IPS-15b (cell line): ENCODE measurements at regions not wholly inside any gene's neighbourhood (a gene's known extent, or its start where the extent isn't known, plus 50 kb on each side); places are given as distances from the start of the nearest gene placed in this dataset.
"Not testable (repeated sequence)": the region's sequence is repeated elsewhere in the genome, so short reads cannot be mapped to it uniquely, and the experiment has no call there.

ENCODE experiments used
- H3K27me3 ChIP-seq: one replicate; pipeline ENCODE4 v1.6.1; 2013; ENCODE audit warnings: low read length; ENCODE audit not compliant: control insufficient read depth, insufficient read depth
- H3K36me3 ChIP-seq: one replicate; pipeline ENCODE4 v1.6.1; 2013; ENCODE audit warnings: low read length; ENCODE audit not compliant: control insufficient read depth, insufficient read depth
- H3K4me1 ChIP-seq: one replicate; pipeline ENCODE4 v1.6.1; 2013; ENCODE audit warnings: mild to moderate bottlenecking, low read length; ENCODE audit not compliant: control insufficient read depth, insufficient read depth
- H3K4me3 ChIP-seq: one replicate; pipeline ENCODE4 v1.5.1; 2013; ENCODE audit warnings: low read depth, low read length
- H3K9ac ChIP-seq: one replicate; pipeline ENCODE4 v1.6.1; 2013; ENCODE audit warnings: low read depth, mild to moderate bottlenecking, low read length
- H3K9me3 ChIP-seq: one replicate; pipeline ENCODE4 v1.6.1; 2013; ENCODE audit warnings: mild to moderate bottlenecking, low read length; ENCODE audit not compliant: control insufficient read depth, insufficient read depth

DNA sequence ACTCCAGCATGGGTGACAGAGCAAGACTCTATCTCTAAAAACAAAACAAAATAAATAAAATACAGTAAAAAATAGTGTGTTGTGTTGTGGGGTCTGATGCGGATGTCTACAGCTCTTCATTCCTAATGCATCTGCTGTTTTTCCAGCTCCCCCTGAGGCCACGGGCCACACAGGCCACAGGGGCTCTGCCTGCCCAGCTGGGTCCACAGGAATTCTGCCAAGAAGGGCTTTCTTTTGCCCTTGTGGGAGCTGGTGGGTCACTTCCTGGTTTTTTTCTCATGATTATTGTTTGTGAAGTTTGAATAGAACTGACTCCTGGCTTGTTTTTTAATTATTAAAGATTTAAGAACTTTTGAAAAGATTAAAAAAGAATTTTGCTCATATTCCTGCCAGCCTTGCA is 67.4 kb upstream of the CLDN5 start:
- Histone ChIP-seq H3K36me3 (no peaks in the 10 kb centered on the region), H3K4me3 (no peak overlapping the region), H3K9me3 (no peaks in the 10 kb centered on the region), H3K27me3 (no peaks in the 10 kb centered on the region), H3K9ac (no peak overlapping the region), H3K4me1 (no peaks in the 10 kb centered on the region)

DNA sequence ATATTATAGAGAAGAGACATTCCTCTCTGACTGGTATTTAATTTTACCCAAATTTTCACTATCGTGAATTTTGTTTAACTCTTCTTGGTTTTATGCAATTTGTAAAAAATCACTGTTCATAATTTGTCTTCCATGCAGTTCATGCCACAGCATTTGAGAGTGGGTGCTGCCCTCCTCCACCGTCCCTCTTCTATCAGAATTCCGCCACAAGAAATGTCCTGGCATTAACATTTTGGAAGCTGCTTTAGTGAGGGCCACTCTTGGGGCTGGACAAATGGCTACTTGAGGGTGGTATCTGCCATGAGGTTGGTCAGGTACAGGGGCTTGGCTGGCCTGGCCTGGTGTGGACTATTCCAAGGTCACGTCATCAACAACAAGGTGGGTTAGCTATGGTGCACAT is 68.3 kb upstream of the CLDN5 start:
- H3K4me3 ChIP-seq = no peak overlapping the region
- H3K4me1 ChIP-seq = peaks cover 3% of the 10 kb centered on the region
- H3K9ac ChIP-seq = no peak overlapping the region
- H3K36me3 ChIP-seq = no peaks in the 10 kb centered on the region
- H3K27me3 ChIP-seq = no peaks in the 10 kb centered on the region
- no peaks in the 10 kb centered on the region for H3K9me3 ChIP-seq

DNA sequence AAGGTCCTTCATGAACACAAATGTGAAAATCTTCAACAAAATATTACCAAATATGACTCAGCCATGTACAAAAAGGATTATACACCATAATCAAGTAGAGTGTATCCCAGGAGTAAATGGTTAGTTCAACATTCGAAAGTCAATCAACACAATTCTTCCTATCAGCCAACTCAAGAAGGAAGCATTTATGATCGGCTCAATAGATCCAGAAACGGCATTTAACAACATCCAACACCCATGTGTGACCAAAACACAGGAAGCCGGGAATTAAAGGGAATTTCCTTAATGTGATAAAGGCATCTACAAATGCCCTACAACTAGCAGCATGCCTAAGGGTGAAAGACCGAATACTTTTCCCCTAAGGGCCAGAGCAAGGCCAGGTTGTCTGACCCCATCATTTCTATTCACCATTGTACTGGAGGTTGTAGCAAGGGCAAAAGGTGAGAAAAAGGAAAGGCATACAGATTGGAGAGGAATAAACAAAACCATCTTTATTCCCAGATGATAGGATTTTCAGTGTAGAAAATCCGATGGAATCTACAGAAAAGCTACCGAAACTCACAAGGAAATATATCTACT is 69.9 kb upstream of the CLDN5 start:
- Histone ChIP-seq H3K9ac (no peak overlapping the region), H3K9me3 (no peaks in the 10 kb centered on the region), H3K4me3 (no peak overlapping the region), H3K4me1 (peaks cover 3% of the 10 kb centered on the region), H3K36me3 (no peaks in the 10 kb centered on the region), H3K27me3 (no peaks in the 10 kb centered on the region)

DNA sequence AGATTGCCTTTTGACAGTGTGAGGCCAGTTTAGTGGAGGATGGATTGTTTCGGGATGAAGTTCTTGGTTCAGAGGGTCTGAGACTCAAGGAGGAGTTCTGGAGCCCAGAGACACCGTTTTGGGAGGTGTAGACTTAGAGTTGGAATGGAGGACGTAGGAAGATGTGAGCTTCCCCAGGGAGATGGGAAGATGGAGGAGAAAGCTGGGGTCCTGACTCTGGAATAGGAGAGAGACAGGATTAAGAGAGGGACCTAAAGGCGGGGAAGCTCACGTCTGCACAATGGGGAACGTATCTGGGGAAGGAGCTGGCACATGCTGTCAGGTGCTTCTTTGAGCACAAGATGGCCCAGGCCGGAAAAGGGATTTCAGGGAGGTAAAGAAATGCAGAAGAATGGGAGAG is 71.3 kb upstream of the CLDN5 start:
- Histone ChIP-seq H3K9ac (no peak overlapping the region), H3K27me3 (no peaks in the 10 kb centered on the region), H3K36me3 (no peaks in the 10 kb centered on the region), H3K4me3 (no peak overlapping the region), H3K9me3 (no peaks in the 10 kb centered on the region), H3K4me1 (peaks cover 3% of the 10 kb centered on the region)

DNA sequence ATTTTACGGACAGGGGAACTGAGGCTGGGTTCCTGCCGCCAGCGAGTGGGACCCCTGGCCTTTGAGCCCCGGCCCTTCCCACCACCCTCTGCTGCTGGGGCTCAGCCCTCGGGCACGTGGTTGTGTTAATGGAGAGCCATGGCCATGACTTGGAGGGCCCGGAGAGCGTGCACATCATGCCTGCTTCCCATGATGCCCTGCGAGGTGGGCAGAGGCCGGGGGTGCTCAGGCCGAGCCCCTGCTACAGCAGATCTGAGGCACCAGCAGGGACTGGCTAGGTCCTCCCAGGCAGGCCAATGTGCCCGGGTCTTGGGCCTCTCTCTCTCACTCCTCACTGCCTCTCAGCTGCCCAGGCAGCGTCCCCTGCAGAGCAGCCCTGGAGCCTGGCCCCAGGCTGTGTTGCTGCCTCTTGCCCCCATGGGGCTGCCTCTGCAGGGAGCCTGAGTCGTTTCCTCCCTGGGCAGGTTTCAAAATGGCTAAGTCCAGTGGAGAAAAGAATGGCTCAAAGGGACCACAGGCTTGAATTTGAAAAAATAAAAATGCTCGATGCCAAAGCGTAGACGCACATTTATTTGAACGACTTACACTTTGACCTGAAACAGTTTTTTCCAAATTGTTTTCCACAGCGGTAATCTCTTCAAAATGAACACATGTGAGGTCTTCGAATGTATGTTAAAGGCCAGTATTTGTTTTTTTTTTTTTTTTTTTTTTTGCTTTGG is 72.6 kb upstream of the CLDN5 start:
- no peaks in the 10 kb centered on the region for H3K36me3 ChIP-seq
- no peaks in the 10 kb centered on the region for H3K27me3 ChIP-seq
- H3K9me3 ChIP-seq = no peaks in the 10 kb centered on the region
- no peak overlapping the region for H3K4me3 ChIP-seq
- H3K4me1 ChIP-seq = peaks cover 3% of the 10 kb centered on the region
- peak overlapping the region; percentile 37 for H3K9ac ChIP-seq

DNA sequence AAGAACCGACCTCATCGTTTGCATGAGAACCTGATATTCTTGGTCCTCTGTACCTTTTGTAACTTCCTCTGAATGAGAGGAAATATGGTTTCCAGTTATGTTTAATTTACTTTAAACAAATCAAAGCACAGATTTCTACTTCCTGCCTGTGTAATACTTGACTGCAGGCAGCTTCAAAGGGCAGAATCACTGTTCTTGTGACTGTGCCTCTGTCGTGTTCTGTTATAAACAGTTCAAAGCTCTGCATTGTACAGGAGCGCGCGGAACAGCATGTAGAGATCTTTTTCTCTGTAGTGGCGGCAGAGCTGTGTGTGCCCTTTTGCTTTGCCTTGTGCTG is 73.2 kb upstream of the CLDN5 start:
- Histone ChIP-seq H3K27me3 (no peaks in the 10 kb centered on the region), H3K36me3 (no peaks in the 10 kb centered on the region), H3K4me3 (no peak overlapping the region), H3K9ac (no peak overlapping the region), H3K4me1 (peaks cover 3% of the 10 kb centered on the region), H3K9me3 (no peaks in the 10 kb centered on the region)

DNA sequence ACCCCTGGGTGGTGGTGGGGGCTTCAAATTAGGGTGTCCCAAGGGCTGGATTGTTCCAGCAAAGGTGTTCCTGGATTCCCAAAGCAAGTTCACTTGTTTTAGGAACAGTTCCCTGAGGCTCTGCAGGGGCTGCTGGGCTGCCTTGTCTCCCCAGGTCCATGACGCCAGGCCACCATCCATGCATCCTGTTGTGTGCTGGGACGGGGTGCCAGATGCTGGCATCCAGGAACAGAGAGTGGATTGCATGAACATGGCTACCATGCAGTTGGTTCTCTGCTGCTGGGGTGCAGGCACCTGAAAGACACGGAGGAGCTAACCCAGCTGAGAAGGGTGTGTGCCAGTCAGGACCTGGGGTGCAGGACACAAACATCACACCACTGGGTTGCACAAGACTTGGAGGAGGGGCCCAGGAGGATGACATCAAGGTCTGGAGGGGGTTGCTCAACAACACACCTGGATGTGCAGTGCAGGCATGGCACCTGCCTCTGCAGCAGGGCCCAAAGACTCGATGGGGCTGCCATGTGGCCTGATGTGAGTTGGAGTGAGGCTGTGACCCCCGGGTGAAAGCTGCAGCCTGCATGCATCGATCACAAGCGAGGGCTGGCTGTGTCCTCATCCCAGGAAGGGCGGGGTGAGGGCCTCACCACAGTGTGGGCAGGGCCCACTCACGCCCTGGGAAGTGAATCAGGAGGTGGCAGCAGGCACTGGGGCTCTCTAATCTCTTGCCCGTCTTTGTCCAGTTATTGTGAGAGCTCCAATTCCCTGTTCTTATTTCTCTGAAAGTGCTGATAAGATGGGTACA is 74.0 kb upstream of the CLDN5 start:
- Histone ChIP-seq H3K4me1 (peaks cover 3% of the 10 kb centered on the region), H3K9me3 (no peaks in the 10 kb centered on the region), H3K9ac (no peak overlapping the region), H3K36me3 (no peaks in the 10 kb centered on the region), H3K27me3 (no peaks in the 10 kb centered on the region), H3K4me3 (no peak overlapping the region)

DNA sequence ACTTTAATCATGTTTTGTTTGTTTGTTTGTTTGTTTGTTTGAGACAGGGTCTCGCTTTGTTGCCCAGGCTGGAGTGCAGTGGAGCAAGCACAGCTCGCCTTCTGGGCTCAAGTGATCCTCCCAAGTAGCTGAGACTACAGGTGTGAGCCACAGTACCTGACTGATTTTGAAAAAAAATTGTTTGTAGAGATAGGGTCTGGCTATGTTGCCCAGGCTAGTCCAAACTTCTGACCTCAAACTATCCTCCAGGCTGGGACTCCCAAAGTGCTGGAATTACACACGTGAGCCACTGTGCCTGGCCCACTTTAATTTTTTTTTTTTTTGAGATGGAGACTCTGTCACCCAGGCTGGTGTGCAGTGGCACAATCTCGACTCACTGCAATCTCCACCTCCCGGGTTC is 74.8 kb upstream of the CLDN5 start:
- Histone ChIP-seq H3K36me3 (no peaks in the 10 kb centered on the region), H3K9me3 (no peaks in the 10 kb centered on the region), H3K4me3 (no peak overlapping the region), H3K9ac (no peak overlapping the region), H3K4me1 (peaks cover 3% of the 10 kb centered on the region), H3K27me3 (no peaks in the 10 kb centered on the region)

DNA sequence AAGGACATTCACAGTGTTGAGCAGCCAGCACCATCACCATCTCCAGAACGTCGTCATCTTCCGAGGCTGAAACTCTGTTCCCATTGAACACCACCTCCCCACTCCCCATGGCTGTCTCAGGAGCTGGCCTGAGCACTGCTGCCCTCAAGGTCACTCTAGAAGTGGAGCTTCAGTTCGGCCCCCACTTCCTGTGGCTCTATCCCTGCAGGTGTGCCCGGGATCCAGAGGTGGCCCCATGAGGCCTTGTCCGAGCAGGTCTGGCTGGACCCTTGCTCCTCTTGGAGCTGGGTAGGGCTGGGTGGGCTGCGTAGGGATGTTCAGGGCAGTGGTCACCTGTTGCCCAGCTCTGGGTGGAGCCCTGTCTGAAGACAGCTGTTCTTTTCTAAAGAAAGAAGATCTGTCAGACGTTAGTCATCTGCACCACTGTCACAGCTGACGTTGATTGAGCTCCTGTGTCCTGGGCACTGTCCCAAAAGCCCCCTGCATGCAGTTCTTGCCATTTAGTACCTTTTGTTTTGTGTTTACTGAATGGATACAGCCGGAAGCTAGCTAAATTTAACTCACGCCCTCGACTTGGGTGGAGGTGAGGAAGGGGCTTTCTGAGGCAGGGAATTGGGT is 75.5 kb upstream of the CLDN5 start:
- Histone ChIP-seq H3K4me1 (peaks cover 3% of the 10 kb centered on the region), H3K9me3 (no peaks in the 10 kb centered on the region), H3K9ac (no peak overlapping the region), H3K27me3 (no peaks in the 10 kb centered on the region), H3K36me3 (no peaks in the 10 kb centered on the region), H3K4me3 (no peak overlapping the region)

DNA sequence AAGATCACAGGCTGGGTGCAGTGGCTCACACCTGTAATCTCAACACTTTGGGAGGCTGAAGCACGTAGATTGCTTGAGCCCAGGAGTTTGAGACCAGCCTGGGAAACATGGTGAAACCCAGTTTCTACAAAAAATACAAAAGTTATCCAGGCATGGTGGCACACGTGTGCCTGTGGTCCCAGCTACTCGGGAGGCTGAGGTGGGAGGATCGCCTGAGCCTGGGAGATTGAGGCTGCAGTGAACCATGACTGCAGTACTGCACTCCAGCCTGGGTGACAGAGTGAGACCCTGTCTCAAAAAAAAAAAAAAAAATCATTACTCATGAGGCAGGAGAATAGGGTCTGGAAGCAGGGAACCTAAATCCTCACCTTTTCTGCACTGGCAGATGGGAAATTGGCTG is 79.1 kb upstream of the CLDN5 start:
- not testable (repeated sequence) for H3K4me1 ChIP-seq, H3K27me3 ChIP-seq, H3K36me3 ChIP-seq, H3K4me3 ChIP-seq, H3K9me3 ChIP-seq, H3K9ac ChIP-seq

DNA sequence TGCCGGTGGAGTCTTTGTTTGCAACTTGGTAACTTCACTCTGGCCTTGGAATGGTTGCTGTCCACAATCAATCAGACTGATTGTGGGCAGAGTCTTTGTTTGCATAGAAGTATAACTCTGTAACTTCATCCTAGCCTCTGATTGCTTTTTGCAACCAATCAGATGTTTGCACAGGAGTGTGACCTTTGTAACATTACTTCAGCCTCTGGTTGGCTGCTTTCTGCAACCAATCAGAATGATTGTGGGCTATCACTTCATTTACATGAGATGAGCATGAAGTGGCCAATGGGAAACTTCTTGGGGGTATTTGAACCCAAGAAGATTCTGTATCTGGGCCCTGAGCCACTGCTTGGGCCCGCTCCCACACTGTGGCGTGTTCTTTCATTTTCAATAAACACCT is 79.6 kb upstream of the CLDN5 start:
- Histone ChIP-seq H3K36me3 (no peaks in the 10 kb centered on the region), H3K9me3 (no peaks in the 10 kb centered on the region), H3K27me3 (no peaks in the 10 kb centered on the region), H3K4me3 (no peak overlapping the region), H3K4me1 (peaks cover 3% of the 10 kb centered on the region), H3K9ac (no peak overlapping the region)
